ENCODE measurements at regions not wholly inside any gene's neighbourhood (a gene's known extent, or its start where the extent isn't known, plus 50 kb on each side); places are given as distances from the start of the nearest gene placed in this dataset.

DNA sequence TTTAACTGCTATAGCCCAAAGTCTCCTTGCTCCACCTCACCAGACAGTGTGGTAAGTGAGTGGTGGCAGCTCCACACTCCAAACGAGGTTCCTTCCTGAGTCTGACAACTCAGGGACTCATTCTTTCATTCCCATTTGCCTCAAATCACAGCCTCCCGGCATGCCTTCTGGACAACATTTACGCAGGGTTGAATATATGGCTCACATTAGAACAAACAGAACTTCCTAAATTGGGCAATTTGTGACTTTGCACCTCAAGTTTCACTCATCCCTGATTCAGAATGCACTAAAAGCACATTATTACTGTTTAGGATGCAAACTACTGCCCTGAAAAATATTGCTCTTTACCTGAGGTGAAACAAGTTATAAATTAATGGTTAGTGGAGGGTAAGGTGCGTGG, 224.6 kb upstream of the PPARGC1A start:
- no peak for TF ChIP-seq CTCF (IDR thresholded peaks at IDR 0.05)
- no peak for TF ChIP-seq POLR2A (IDR thresholded peaks at IDR 0.05)

Data from ovary (tissue), 3 donors.